ENCODE measurements at regions not wholly inside any gene's neighbourhood (a gene's known extent, or its start where the extent isn't known, plus 50 kb on each side); places are given as distances from the start of the nearest gene placed in this dataset.

DNA sequence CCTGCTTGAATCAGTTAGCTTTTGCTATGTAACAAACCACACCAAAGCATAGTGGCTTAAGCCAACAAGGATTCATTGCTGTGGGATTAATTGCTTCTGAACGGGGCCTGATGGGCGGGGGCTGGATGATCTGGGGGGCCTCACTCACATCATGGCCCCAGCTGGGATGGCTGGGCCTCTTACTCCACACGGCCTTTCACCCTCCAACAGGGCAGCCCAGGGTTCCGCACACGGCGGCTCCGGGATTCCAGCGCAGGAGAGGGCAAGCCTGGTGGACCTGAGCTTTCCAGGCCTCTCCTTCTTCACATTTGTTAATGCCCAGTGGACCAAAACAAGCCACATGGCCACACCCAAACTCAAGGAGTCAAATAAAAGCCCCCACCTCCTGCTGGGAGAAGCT, 86.3 kb upstream of the PHLPP1 start:
- TF ChIP-seq, protein P1, sequence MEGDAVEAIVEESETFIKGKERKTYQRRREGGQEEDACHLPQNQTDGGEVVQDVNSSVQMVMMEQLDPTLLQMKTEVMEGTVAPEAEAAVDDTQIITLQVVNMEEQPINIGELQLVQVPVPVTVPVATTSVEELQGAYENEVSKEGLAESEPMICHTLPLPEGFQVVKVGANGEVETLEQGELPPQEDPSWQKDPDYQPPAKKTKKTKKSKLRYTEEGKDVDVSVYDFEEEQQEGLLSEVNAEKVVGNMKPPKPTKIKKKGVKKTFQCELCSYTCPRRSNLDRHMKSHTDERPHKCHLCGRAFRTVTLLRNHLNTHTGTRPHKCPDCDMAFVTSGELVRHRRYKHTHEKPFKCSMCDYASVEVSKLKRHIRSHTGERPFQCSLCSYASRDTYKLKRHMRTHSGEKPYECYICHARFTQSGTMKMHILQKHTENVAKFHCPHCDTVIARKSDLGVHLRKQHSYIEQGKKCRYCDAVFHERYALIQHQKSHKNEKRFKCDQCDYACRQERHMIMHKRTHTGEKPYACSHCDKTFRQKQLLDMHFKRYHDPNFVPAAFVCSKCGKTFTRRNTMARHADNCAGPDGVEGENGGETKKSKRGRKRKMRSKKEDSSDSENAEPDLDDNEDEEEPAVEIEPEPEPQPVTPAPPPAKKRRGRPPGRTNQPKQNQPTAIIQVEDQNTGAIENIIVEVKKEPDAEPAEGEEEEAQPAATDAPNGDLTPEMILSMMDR (IDR thresholded peaks at IDR 0.05; ENCODE audit: low read depth, low read length), result no peak
- H3K4me3 ChIP-seq, result no peak overlapping the region
- no peaks in the 10 kb centered on the region for H3K27me3 ChIP-seq
- no peak for DNase-seq (ENCODE audit: low read depth in 1 of 2, low spot score in 1 of 2)
- H3K9me3 ChIP-seq (ENCODE audit: low read depth), result no peaks in the 10 kb centered on the region
- no peaks in the 10 kb centered on the region for H3K36me3 ChIP-seq
- no peaks in the 10 kb centered on the region for H3K4me1 ChIP-seq (ENCODE audit: low read depth)
- H3K27ac ChIP-seq, result no peak overlapping the region

DNA sequence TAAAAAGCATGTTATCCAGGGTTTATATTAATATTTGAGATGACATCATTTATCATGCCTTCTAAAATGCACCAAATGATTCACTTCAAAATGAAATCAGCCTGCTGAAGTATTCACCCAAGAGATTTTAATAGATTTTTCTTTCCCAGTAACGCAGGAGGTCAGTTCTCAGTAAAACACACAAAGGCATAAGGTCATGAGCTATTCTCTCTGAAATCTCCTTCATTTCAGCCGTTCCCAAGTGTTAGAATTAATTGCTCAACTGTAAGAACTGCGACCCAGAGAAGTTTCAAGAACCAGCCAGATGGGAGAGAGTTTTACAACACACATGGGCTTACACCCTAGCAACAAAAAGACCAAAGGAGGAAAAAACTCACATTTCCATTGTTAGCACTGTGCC, 84.2 kb upstream of the PHLPP1 start:
- no peak overlapping the region for H3K4me3 ChIP-seq
- DNase-seq (ENCODE audit: low read depth in 1 of 2, low spot score in 1 of 2), result no peak
- no peak overlapping the region for H3K27ac ChIP-seq
- TF ChIP-seq, protein P1 (IDR thresholded peaks at IDR 0.05; ENCODE audit: low read depth, low read length), result no peak
- H3K9me3 ChIP-seq (ENCODE audit: low read depth), result no peaks in the 10 kb centered on the region
- no peaks in the 10 kb centered on the region for H3K4me1 ChIP-seq (ENCODE audit: low read depth)
- no peaks in the 10 kb centered on the region for H3K36me3 ChIP-seq
- no peaks in the 10 kb centered on the region for H3K27me3 ChIP-seq

DNA sequence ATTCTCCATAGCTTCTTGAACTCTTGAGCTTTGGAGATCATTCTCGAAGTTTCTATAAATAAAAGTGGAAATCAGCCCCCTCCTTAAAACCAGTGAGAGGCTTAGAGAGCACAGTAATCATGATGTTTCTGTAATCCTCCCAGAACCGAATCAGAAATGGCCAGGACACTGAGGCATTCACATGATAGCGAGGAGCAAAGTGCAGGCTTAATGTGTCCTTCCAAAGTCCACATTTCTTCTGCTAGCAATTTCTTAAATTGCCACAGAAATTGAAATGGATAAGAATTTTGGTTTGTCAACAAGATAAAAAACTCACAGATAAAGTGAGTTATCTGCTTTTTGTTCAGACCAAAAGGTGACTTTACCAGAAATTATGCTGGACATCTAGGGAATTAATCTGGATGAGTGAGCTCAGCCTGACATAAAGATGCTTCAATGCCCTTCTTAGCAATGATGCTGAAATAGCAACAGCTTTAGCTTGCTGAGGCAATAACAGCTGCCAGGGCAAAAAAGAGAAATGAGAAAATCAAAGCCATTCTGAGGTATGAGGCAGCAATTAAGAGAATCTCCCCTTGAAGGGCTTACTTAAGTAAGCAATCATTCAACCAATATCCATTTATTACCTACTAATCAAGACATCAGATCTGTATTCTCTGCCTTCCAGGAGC, 82.4 kb upstream of the PHLPP1 start:
- H3K9me3 ChIP-seq (ENCODE audit: low read depth), result no peaks in the 10 kb centered on the region
- no peaks in the 10 kb centered on the region for H3K36me3 ChIP-seq
- H3K4me1 ChIP-seq (ENCODE audit: low read depth), result no peaks in the 10 kb centered on the region
- H3K27ac ChIP-seq, result no peak overlapping the region
- TF ChIP-seq, protein P1 (IDR thresholded peaks at IDR 0.05; ENCODE audit: low read depth, low read length), result no peak
- no peak for DNase-seq (ENCODE audit: low read depth in 1 of 2, low spot score in 1 of 2)
- no peaks in the 10 kb centered on the region for H3K27me3 ChIP-seq
- H3K4me3 ChIP-seq, result no peak overlapping the region

DNA sequence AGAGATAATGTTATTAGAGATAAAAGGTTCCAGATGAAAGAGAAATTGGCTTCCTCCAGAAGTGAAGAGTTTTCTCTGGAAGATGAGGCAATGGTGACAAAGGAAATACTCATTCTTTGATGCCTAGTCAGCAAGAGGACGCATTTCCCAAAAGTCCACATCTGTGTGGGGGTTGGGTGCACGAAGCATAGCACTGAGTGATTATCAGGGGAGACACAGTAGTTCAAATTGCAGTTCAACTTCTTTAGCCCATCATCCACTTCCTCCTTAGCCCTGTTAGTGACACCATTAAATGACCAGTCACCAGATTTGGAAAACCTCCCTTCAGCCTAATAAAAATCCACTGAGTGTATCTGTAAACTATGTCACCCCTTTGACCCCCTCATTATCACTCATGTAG, 80.9 kb upstream of the PHLPP1 start:
- H3K36me3 ChIP-seq, result no peaks in the 10 kb centered on the region
- H3K27me3 ChIP-seq, result no peaks in the 10 kb centered on the region
- H3K9me3 ChIP-seq (ENCODE audit: low read depth), result no peaks in the 10 kb centered on the region
- no peak overlapping the region for H3K27ac ChIP-seq
- TF ChIP-seq, protein P1 (IDR thresholded peaks at IDR 0.05; ENCODE audit: low read depth, low read length), result no peak
- no peak overlapping the region for H3K4me3 ChIP-seq
- no peaks in the 10 kb centered on the region for H3K4me1 ChIP-seq (ENCODE audit: low read depth)
- no peak for DNase-seq (ENCODE audit: low read depth in 1 of 2, low spot score in 1 of 2)

DNA sequence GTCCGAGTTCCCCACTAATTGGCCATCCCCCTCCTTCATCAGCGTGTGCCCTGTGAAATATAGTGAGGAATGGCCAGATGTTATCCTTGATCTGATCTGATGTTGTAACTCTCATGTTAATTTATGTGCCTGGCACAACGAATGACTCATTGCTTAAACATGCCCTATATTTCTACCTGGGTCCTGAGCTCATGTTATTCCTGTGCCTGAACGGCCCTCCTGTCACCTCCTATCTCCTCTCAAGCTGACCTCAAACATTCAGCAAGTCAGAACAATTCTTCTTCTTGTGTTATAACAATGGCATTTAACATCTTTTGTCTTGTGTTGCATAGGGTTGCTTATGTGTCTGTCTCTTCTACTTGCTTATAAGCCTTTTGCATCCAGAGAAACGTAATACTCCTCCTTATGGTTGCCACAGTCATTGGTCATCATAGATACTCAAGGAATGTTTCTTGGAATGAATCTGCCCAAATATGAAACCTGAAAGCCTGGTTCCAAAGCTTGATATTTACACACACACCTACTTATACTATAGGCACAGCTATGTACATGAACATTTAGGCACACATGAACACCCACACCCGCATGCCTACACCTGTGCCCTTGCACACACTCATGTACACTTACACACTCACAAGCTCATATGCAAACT, 80.2 kb upstream of the PHLPP1 start:
- H3K27me3 ChIP-seq, result no peaks in the 10 kb centered on the region
- H3K36me3 ChIP-seq, result no peaks in the 10 kb centered on the region
- no peak overlapping the region for H3K27ac ChIP-seq
- no peaks in the 10 kb centered on the region for H3K4me1 ChIP-seq (ENCODE audit: low read depth)
- TF ChIP-seq, protein P1 (IDR thresholded peaks at IDR 0.05; ENCODE audit: low read depth, low read length), result no peak
- DNase-seq (ENCODE audit: low read depth in 1 of 2, low spot score in 1 of 2), result no peak
- H3K9me3 ChIP-seq (ENCODE audit: low read depth), result no peaks in the 10 kb centered on the region
- H3K4me3 ChIP-seq, result no peak overlapping the region
